GM06990 (cell line): ENCODE measurements at regions not wholly inside any gene's neighbourhood (a gene's known extent, or its start where the extent isn't known, plus 50 kb on each side); places are given as distances from the start of the nearest gene placed in this dataset.
"Not testable (repeated sequence)": the region's sequence is repeated elsewhere in the genome, so short reads cannot be mapped to it uniquely, and the experiment has no call there.

Source experiments
- DNase-seq: peaks from one replicate; pipeline ENCODE4 v3.0.0-alpha.2; 2011; ENCODE audit not compliant: insufficient read length; ENCODE audit errors: extremely low read depth
- H3K27me3 ChIP-seq: replicated peaks from 2 replicates; pipeline ENCODE4 v1.6.0; 2011; ENCODE audit warnings: low read length; ENCODE audit not compliant: control insufficient read depth, insufficient read depth
- H3K36me3 ChIP-seq: 2 replicates; pipeline ENCODE4 v1.5.1; 2011; ENCODE audit warnings: low read length; ENCODE audit not compliant: control insufficient read depth, insufficient read depth
- H3K4me3 ChIP-seq: replicated peaks from 2 replicates; pipeline ENCODE4 v1.5.1; 2011; ENCODE audit warnings: low read depth, mild to moderate bottlenecking, control low read depth, low read length
- TF ChIP-seq, protein P1 (sequence below): IDR thresholded peaks from 2 replicates; pipeline ENCODE4 v1.5.1; 2011; ENCODE audit warnings: low read length, control low read depth, mild to moderate bottlenecking, inconsistent platforms; ENCODE audit not compliant: insufficient read depth, poor library complexity, severe bottlenecking

- DNase-seq, result no peak
- no peaks in the 10 kb centered on the region for H3K36me3 ChIP-seq
- TF ChIP-seq, protein P1, sequence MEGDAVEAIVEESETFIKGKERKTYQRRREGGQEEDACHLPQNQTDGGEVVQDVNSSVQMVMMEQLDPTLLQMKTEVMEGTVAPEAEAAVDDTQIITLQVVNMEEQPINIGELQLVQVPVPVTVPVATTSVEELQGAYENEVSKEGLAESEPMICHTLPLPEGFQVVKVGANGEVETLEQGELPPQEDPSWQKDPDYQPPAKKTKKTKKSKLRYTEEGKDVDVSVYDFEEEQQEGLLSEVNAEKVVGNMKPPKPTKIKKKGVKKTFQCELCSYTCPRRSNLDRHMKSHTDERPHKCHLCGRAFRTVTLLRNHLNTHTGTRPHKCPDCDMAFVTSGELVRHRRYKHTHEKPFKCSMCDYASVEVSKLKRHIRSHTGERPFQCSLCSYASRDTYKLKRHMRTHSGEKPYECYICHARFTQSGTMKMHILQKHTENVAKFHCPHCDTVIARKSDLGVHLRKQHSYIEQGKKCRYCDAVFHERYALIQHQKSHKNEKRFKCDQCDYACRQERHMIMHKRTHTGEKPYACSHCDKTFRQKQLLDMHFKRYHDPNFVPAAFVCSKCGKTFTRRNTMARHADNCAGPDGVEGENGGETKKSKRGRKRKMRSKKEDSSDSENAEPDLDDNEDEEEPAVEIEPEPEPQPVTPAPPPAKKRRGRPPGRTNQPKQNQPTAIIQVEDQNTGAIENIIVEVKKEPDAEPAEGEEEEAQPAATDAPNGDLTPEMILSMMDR, result no peak
- no peak overlapping the region for H3K4me3 ChIP-seq
- no peaks in the 10 kb centered on the region for H3K27me3 ChIP-seq
These were observed 99.9 kb upstream of the SLC24A4 start for GRCh38 chr14:92223025-92223424.

DNA sequence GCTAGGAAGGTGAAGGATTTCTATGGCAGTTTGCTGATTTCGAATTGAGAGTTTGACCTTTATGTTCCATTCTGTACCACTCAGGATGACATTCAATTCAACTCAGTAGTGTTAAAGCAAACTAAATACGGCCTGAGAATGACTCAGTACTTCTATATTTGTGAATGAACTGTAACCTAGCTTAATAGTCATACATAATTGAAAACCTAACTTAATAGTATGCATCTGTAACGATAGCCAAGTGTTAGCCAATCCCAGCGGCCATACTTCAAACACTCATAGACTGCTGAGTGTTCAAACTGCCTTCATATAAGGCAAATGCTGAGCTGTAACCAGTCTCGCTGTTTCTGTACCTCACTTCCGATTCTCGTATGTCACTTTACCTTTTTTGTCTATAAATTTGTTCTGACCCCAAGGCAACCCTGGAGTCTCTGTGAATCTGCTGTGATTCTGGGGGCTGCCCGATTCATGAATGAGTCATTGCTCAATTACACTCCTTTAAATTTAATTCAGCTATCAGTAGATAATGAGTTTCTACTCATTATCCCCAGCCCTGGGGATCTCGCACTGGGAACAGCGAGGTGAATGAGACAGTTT lies 98.5 kb upstream of the SLC24A4 start:
- TF ChIP-seq, protein P1, result no peak
- no peaks in the 10 kb centered on the region for H3K27me3 ChIP-seq
- H3K36me3 ChIP-seq, result no peaks in the 10 kb centered on the region
- no peak for DNase-seq
- no peak overlapping the region for H3K4me3 ChIP-seq

DNA sequence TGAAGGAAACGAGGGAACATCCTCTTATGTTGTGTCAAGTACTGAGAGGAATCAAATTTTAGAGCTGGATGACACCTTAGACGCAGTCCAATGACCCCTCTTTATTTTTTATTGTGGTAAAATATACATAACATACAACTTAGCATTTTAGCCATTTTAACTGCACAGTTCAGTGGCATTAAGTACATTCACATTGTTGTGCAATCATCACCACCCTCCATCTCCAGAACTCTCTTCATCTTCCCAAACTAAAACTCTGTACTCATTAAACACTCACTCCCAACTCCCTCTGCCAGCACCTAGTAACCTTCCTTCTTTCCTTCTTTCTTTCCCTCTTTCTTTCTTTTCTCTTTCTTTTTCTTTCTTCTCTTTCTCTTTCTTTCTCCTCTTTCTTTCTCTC lies 97.2 kb upstream of the SLC24A4 start:
- Histone ChIP-seq H3K27me3 (no peaks in the 10 kb centered on the region), H3K4me3 (no peak overlapping the region), H3K36me3 (no peaks in the 10 kb centered on the region)
- TF ChIP-seq, protein P1, result no peak
- DNase-seq, result no peak

DNA sequence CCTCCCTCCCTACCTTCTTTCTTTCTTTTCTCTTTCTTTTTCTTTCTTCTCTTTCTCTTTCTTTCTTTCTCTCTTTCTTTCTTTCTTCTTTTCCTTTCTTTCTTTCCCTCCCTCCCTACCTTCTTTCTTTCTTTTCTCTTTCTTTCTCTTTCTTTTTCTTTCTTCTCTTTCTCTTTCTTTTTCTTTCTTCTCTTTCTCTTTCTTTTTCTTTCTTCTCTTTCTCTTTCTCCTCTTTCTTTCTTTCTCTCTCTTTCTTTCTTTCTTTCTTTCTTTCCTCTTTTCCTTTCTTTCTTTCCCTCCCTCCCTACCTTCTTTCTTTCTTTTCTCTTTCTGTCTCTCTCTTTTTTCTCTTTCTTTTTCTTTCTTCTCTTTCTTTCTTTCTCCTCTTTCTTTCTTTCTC lies 96.8 kb upstream of the SLC24A4 start:
- H3K36me3 ChIP-seq, H3K4me3 ChIP-seq, H3K27me3 ChIP-seq, DNase-seq: not testable (repeated sequence)

- DNase-seq, result no peak
- Histone ChIP-seq H3K36me3 (no peaks in the 10 kb centered on the region), H3K4me3 (no peak overlapping the region), H3K27me3 (no peaks in the 10 kb centered on the region)
- TF ChIP-seq, protein P1, result no peak
These were observed 86.6 kb upstream of the SLC24A4 start for GRCh38 chr14:92236243-92236900.

DNA sequence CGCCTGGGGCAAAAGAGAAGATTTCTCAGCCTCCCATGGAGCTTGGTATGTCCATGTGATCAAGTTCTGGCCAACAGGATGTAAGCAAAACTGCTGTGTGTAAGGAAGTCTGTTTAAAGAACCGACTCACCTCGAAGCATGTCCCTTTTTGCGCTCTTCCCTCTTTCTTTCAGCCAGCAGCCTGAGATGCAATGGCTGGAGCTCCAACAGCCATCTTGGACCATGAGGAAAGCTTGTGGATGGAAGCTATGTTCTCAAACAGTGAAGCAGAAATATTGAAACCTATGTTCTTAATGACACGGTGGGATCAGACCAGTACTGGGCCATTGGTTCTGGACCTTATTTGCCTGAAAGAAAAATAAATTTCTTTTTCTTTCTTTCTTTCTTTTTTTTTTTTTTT lies 82.3 kb upstream of the SLC24A4 start:
- TF ChIP-seq, protein P1, result no peak
- Histone ChIP-seq H3K27me3 (no peaks in the 10 kb centered on the region), H3K36me3 (no peaks in the 10 kb centered on the region), H3K4me3 (no peak overlapping the region)
- DNase-seq, result no peak
